Stimulated activated naive B cell treated with anti-CD40 and anti-IgM and Interleukin-4, amounts not matched to agents 10 μg/mL and 1 μg/mL and 100 μg/mL, for 72 hours (primary cell): ENCODE measurements at regions not wholly inside any gene's neighbourhood (a gene's known extent, or its start where the extent isn't known, plus 50 kb on each side); places are given as distances from the start of the nearest gene placed in this dataset.
"Not testable (repeated sequence)": the region's sequence is repeated elsewhere in the genome, so short reads cannot be mapped to it uniquely, and the experiment has no call there.

Experiments
- ATAC-seq, 2 donors: fragments of 150-1000 bp; cut with Tn5 transposase; replicated peaks; 2 replicates each; pipeline ENCODE4 v1.10.0; 2021; ENCODE audit warnings: moderate library complexity in 1 of 2
- DNase-seq: peaks from one replicate; pipeline ENCODE4 v3.0.0; 2021
- H3K27ac Mint-ChIP-seq: one replicate; pipeline ENCODE4 v1.8.0; 2022; ENCODE audit warnings: mild to moderate bottlenecking, mixed read lengths
- H3K27me3 Mint-ChIP-seq, 2 donors: one replicate each; pipeline ENCODE4 v1.8.0; 2022; ENCODE audit warnings: mixed read lengths in 2 of 2
- H3K36me3 Mint-ChIP-seq, 2 donors: one replicate each; pipeline ENCODE4 v1.8.0; 2022; ENCODE audit warnings: mixed read lengths in 2 of 2, mild to moderate bottlenecking in 1 of 2
- H3K4me1 Mint-ChIP-seq, 2 donors: one replicate each; pipeline ENCODE4 v1.8.0; 2022; ENCODE audit warnings: mixed read lengths in 2 of 2, mild to moderate bottlenecking in 1 of 2
- H3K4me3 Mint-ChIP-seq, 2 donors: one replicate each; pipeline ENCODE4 v1.8.0; 2022; ENCODE audit warnings: mild to moderate bottlenecking in 2 of 2, mixed read lengths in 2 of 2, moderate library complexity in 1 of 2
- H3K9me3 Mint-ChIP-seq, 2 donors: one replicate each; pipeline ENCODE4 v1.8.0; 2022; ENCODE audit warnings: mixed read lengths in 2 of 2, mild to moderate bottlenecking in 1 of 2

- no peaks in the 10 kb centered on the region for H3K4me1 Mint-ChIP-seq
- no peak for ATAC-seq
- H3K9me3 Mint-ChIP-seq, result peaks cover 10 to 28% of the 10 kb centered on the region in 2 donors
- H3K27ac Mint-ChIP-seq, result no peak overlapping the region
- no peaks in the 10 kb centered on the region for H3K36me3 Mint-ChIP-seq
- no peaks in the 10 kb centered on the region for H3K27me3 Mint-ChIP-seq
- no peak overlapping the region for H3K4me3 Mint-ChIP-seq
- no peak for DNase-seq
Observed at GRCh38 chr20:29790510-29790909, 1467.0 kb upstream of the DEFB115 start.

DNA sequence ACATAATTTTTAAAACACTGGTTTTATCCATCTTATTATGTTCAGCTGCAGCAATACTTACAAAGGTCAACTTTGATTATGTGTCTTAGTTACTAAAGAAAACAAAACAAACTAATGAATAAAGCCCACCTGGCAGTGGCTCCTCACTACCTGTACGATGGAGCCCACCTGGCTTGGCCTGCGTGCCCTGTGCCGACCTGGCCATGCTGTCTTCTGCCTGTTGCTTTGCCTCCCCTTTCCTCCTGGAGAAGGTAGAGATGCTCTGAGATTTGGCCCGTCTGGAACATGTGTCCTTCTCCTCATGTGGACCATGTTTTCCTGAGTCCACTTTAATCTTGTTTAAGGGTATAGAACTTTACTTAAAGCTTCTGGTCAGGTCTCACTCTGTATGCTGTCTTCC is 1426.0 kb upstream of the DEFB115 start:
- not testable (repeated sequence) for DNase-seq, H3K27ac Mint-ChIP-seq, ATAC-seq, H3K27me3 Mint-ChIP-seq, H3K36me3 Mint-ChIP-seq, H3K4me1 Mint-ChIP-seq, H3K4me3 Mint-ChIP-seq
- H3K9me3 Mint-ChIP-seq, result peaks cover 10 to 12% of the 10 kb centered on the region in 2 donors

DNA sequence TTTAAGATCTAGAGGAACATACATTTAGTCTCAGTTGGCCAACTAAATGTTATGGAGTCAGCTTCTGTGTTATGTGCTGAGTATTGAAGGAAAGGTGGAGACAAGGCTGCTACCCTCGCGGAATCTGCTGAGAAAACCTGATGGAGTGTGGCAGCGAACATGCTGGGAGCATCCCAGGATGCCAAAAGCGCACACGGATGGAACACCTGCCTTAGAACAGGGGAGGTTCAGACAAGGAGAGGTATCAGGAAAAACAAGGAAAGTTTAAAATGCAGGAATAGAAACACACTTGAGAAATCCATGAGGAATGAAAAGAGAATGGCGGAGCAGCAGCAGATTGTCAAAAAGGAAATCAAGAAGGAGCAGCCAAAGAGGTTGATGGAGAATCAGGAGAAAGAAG is 1389.5 kb upstream of the DEFB115 start:
- not testable (repeated sequence) for DNase-seq, H3K36me3 Mint-ChIP-seq, H3K4me1 Mint-ChIP-seq, H3K27me3 Mint-ChIP-seq, H3K4me3 Mint-ChIP-seq, H3K9me3 Mint-ChIP-seq, ATAC-seq, H3K27ac Mint-ChIP-seq

GRCh38 chr20:29868688-29869087 is 1388.8 kb upstream of the DEFB115 start:
- not testable (repeated sequence) for H3K27ac Mint-ChIP-seq, H3K36me3 Mint-ChIP-seq, H3K4me1 Mint-ChIP-seq, H3K4me3 Mint-ChIP-seq, H3K9me3 Mint-ChIP-seq, H3K27me3 Mint-ChIP-seq, ATAC-seq, DNase-seq

DNA sequence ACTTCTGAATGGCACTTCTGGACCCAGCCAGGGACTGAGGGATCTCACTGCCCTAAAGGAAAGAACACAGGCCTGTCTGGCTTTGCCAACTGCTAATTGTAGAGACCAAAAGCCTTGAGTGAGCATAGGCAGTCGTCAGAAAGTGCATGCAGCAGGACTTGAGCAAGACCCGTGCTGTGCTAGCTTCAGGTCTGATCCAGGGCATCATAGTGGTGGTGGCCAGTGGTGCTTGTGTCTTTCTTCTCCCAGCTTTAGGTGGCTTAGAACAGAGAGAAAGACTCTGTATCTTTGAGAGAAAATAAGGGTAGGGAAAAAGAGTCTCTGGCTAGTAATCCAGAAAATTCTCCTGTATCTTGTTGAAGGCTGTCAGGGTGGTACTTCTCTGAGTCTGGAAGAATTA is 1385.6 kb upstream of the DEFB115 start:
- not testable (repeated sequence) for H3K27ac Mint-ChIP-seq

DNA sequence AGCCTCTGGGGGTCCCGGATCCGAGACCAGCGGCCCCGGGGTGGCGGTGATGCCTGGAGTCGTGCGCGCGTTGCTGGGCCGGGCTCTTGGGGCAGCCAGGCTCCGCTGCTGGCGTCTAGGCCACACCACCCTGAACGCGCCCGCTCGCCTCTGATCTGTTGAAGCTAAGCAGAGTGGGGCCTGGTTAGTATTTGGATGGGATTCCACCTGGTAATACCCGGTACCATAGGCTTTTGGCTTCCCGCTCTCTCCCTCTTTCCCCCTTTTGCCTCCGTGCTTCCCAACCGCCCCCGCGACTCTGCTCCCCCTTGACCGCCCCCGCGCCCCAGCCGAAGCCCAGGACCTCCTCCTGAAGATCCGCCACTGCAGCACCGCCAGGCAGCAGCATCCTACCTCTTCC is 1383.5 kb upstream of the DEFB115 start:
- Mint-ChIP-seq H3K27ac (no peak overlapping the region), H3K9me3 (peaks cover 21 to 25% of the 10 kb centered on the region in 2 donors), H3K27me3 (peaks cover 0 to 6% of the 10 kb centered on the region in 2 donors), H3K4me1 (peaks cover 0 to 5% of the 10 kb centered on the region in 2 donors), H3K4me3 (no peak overlapping the region), H3K36me3 (peaks cover 1 to 11% of the 10 kb centered on the region in 2 donors)
- DNase-seq, result no peak
- ATAC-seq, result no peak

More for the DNA sequence above, 1385.6 kb upstream of the DEFB115 start:
- ATAC-seq, H3K4me3 Mint-ChIP-seq, DNase-seq, H3K27me3 Mint-ChIP-seq, H3K4me1 Mint-ChIP-seq, H3K36me3 Mint-ChIP-seq: not testable (repeated sequence)
- peaks cover 14 to 17% of the 10 kb centered on the region in 2 donors for H3K9me3 Mint-ChIP-seq

- H3K36me3 Mint-ChIP-seq, result peaks cover 1 to 11% of the 10 kb centered on the region in 2 donors
- H3K27me3 Mint-ChIP-seq, result peaks cover 0 to 6% of the 10 kb centered on the region in 2 donors
- H3K27ac Mint-ChIP-seq, result no peak overlapping the region
- no peak overlapping the region for H3K4me3 Mint-ChIP-seq
- DNase-seq (no peak), ATAC-seq (no peak)
- H3K4me1 Mint-ChIP-seq, result peaks cover 0 to 5% of the 10 kb centered on the region in 2 donors
- H3K9me3 Mint-ChIP-seq, result peaks cover 24 to 26% of the 10 kb centered on the region in 2 donors
Observed at GRCh38 chr20:29874476-29875202, 1382.8 kb upstream of the DEFB115 start.

GRCh38 chr20:29875321-29876083 is 1382.0 kb upstream of the DEFB115 start:
- not testable (repeated sequence) for DNase-seq, H3K4me3 Mint-ChIP-seq, ATAC-seq, H3K4me1 Mint-ChIP-seq, H3K27me3 Mint-ChIP-seq, H3K27ac Mint-ChIP-seq
- Mint-ChIP-seq H3K9me3 (peaks cover 24 to 26% of the 10 kb centered on the region in 2 donors), H3K36me3 (peaks cover 1 to 11% of the 10 kb centered on the region in 2 donors)

DNA sequence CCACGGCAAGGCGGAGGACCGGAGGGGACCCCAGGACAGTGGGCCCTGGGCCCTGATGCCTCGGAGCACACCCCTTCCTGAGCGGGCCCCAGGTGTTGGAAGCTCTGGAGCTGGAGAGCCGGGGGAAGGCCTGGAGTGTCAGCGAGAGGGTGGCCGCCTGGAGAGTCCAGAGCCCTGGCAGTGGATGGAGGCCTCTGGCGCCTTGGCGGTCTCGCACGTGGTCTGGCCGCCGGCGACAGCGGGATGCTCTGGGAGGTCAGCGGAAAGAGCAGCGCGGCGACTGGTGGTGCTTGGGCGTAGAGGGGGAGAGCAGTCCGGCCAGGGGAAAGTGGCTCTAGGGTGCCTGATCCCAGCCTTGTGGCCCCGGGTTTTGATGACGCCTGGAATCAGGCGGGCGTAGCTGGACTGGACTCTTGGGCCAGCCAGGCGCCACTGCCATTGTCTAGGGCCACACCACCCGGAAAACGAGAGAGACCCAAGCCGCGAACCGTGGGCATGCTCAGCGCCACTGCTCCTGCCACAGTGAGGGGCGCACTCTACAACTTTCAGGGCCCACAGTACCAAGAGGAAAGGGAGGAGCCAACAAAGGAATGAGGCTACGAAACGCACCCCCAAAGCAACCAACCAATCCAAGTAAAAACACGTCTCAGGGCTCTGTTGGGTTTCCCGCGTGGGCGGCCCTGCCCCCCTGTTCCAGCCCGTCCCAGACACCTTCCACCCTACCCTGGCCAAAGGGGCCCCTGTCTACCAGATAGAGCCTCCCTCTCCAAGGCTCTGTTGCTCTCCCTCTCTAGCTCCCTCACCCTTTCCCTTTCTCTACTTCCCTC is 1381.2 kb upstream of the DEFB115 start:
- H3K4me3 Mint-ChIP-seq, DNase-seq, ATAC-seq, H3K27me3 Mint-ChIP-seq, H3K27ac Mint-ChIP-seq, H3K4me1 Mint-ChIP-seq: not testable (repeated sequence)
- Mint-ChIP-seq H3K9me3 (peaks cover 24 to 26% of the 10 kb centered on the region in 2 donors), H3K36me3 (peaks cover 1 to 11% of the 10 kb centered on the region in 2 donors)

GRCh38 chr20:29876911-29877285 is 1380.6 kb upstream of the DEFB115 start:
- Mint-ChIP-seq H3K4me1 (peaks cover 0 to 5% of the 10 kb centered on the region in 2 donors), H3K27ac (no peak overlapping the region), H3K9me3 (peaks cover 24 to 26% of the 10 kb centered on the region in 2 donors), H3K4me3 (no peak overlapping the region), H3K36me3 (peaks cover 1 to 11% of the 10 kb centered on the region in 2 donors), H3K27me3 (peaks cover 0 to 6% of the 10 kb centered on the region in 2 donors)
- DNase-seq (no peak), ATAC-seq (no peak)

DNA sequence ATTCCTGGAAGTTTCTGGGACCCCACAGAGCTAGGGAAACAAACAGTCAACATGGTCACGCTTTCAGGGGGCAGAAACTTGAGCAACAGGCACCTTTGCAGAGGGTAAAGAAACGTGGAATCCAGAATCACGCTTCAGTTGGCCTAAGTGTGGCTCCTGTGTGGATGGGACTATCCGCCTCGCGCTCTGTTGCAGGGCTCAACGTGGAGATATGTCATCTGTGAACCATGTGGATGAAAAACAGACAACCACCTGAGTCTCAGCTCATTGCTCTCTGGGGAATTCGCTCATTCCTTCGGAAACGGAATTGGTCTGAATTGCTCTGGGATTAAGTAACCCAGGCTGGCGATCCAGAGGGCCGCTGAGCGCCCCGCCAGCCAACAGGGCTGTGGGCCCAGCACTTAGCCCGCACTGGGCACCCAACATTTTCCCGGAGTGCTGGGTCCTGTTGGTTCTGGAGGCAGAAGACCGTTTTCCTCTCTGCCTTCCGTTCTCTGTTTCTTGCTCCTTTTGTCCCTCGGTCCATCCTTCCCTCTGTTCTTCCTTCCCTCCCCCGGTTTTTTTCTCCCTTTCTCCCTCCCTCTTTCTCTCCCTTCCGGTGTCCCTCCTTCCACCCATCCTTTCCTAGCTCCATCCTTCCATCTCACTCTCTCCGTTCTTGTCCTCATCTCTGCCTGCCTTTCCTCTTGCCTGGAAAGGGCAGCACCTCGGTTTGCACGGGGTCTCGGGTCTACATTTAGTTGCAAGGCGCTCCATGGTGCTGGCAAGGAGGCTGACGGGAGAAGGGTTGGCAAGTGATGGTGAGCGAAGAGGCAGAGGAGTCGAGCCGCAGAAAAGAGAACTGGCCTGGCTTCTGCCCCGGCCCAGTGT is 1379.8 kb upstream of the DEFB115 start:
- H3K27ac Mint-ChIP-seq, H3K27me3 Mint-ChIP-seq, H3K4me1 Mint-ChIP-seq, DNase-seq, ATAC-seq: not testable (repeated sequence)
- Mint-ChIP-seq H3K9me3 (peaks cover 26 to 31% of the 10 kb centered on the region in 2 donors), H3K36me3 (peaks cover 1 to 11% of the 10 kb centered on the region in 2 donors), H3K4me3 (peak overlapping the region; percentile 1 to 81)

- Mint-ChIP-seq H3K4me3 (peak overlapping the region; percentile 1 to 81), H3K4me1 (peaks cover 0 to 5% of the 10 kb centered on the region in 2 donors), H3K9me3 (peaks cover 25 to 31% of the 10 kb centered on the region in 2 donors)
Observed at GRCh38 chr20:29878281-29878741, 1379.2 kb upstream of the DEFB115 start.

DNA sequence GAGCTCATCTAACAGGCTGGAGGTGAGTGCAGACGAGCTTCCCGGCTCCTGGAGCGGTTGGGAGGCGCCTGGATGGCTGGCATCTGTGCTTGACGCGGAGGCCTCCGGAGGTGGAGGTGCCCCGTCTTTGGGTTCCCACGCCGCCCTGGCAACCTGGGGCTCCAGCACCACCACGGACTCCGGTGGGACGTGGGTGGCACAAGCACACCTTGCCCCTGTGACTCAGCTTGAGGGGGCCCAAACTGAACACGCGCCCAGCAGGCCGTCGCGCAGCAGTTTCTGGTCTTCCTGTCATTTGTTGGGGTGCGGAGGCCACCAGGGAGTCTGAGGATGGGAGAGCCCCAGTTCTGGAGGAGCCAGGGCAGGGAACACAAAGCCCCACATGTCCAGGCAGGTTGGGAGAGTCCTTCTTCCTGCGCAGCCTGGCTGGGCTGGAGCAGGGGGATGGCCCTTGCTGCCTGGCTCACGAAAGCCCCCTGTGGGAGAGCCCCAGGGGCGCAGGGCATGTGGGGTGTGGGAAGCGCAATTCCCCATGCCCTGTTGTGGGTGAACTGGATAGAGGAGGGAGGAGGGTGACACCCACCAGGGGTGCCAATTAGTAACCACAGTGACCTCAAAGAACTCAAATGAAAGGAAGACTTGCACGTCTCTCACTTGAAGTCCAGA is 1378.6 kb upstream of the DEFB115 start:
- peaks cover 0 to 6% of the 10 kb centered on the region in 2 donors for H3K27me3 Mint-ChIP-seq
- H3K9me3 Mint-ChIP-seq, result peaks cover 26 to 31% of the 10 kb centered on the region in 2 donors
- ATAC-seq (peak; percentile 20 to 35), DNase-seq (no peak)
- peaks cover 0 to 5% of the 10 kb centered on the region in 2 donors for H3K4me1 Mint-ChIP-seq
- peaks cover 1 to 11% of the 10 kb centered on the region in 2 donors for H3K36me3 Mint-ChIP-seq
- peak overlapping the region in 1 of 2 donors; percentile 81 for H3K4me3 Mint-ChIP-seq
- no peak overlapping the region for H3K27ac Mint-ChIP-seq

More at GRCh38 chr20:29878281-29878741, 1379.2 kb upstream of the DEFB115 start:
- peaks cover 0 to 6% of the 10 kb centered on the region in 2 donors for H3K27me3 Mint-ChIP-seq
- peak; percentile 56 to 57 for ATAC-seq
- DNase-seq, result no peak
- no peak overlapping the region for H3K27ac Mint-ChIP-seq
- peaks cover 1 to 11% of the 10 kb centered on the region in 2 donors for H3K36me3 Mint-ChIP-seq
